ENCODE measurements at regions not wholly inside any gene's neighbourhood (a gene's known extent, or its start where the extent isn't known, plus 50 kb on each side); places are given as distances from the start of the nearest gene placed in this dataset.

- TF ChIP-seq, protein P1, sequence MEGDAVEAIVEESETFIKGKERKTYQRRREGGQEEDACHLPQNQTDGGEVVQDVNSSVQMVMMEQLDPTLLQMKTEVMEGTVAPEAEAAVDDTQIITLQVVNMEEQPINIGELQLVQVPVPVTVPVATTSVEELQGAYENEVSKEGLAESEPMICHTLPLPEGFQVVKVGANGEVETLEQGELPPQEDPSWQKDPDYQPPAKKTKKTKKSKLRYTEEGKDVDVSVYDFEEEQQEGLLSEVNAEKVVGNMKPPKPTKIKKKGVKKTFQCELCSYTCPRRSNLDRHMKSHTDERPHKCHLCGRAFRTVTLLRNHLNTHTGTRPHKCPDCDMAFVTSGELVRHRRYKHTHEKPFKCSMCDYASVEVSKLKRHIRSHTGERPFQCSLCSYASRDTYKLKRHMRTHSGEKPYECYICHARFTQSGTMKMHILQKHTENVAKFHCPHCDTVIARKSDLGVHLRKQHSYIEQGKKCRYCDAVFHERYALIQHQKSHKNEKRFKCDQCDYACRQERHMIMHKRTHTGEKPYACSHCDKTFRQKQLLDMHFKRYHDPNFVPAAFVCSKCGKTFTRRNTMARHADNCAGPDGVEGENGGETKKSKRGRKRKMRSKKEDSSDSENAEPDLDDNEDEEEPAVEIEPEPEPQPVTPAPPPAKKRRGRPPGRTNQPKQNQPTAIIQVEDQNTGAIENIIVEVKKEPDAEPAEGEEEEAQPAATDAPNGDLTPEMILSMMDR (IDR thresholded peaks at IDR 0.05; ENCODE audit: borderline replicate concordance, control extremely low read depth, extremely low read depth, insufficient read depth, missing control alignments) = no peak
These were observed 180.0 kb upstream of the KCND3 start for GRCh38 chr1:112169517-112169916.

DNA sequence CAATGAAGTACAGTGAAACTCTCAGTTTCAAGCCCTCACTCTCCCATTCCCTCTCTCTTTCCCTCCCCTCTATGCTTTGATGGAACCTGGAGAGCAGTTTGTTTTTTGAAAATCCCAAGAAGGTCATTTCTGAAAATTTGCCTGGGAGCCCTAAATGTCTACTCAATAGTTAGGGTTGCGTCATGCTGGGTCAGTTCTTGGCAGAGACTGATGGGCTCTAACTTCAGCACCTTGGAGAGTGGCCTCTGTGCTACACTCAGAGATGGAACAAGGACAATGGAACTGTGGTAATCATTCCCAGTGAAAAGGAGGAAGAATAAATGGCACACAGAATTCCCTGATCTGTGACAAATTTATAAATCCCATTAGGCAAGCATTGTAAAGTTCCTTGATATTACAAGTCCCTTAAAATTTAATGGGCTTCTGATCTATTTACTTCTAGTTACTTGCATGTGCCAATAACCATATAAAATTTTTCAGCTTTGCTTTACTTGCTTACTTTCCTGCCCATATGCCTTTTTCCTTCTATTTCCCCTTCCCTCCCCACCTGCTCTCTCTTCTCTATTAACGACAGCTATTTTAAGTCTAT, 182.9 kb upstream of the KCND3 start:
- TF ChIP-seq, protein P1 (IDR thresholded peaks at IDR 0.05; ENCODE audit: borderline replicate concordance, control extremely low read depth, extremely low read depth, insufficient read depth, missing control alignments) = no peak
- in situ Hi-C loops (cut with MboI; ENCODE audit: low sequenced_read_pairs, unreplicated experiment) = no loop called here
- no peak for DNase-seq (ENCODE audit: low spot score)

More at GRCh38 chr1:112169517-112169916, 180.0 kb upstream of the KCND3 start:
- in situ Hi-C loops (cut with MboI; ENCODE audit: low sequenced_read_pairs, unreplicated experiment) = no loop called here
- no peak for DNase-seq (ENCODE audit: low spot score)

DNA sequence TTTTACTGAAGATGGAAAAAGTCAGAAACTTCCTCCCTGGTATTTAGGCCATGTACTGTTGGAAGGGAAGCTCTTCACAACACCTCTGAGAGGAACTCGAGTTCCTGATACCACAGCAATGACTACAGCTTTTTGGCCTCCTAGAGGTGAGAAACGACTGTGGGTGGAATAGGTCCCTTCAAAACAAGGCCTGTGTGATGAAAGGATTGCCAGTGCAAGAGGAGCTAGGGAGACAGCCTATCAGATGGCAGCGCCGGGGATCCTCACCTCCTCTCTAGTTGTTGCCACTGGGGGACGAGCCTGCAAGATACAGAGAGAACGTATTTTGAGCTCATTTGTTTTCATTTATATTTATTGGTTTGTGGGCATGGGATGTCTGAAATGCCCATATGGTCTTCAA, 187.8 kb upstream of the KCND3 start:
- TF ChIP-seq, protein P1 (IDR thresholded peaks at IDR 0.05; ENCODE audit: borderline replicate concordance, control extremely low read depth, extremely low read depth, insufficient read depth, missing control alignments) = no peak
- in situ Hi-C loops (cut with MboI; ENCODE audit: low sequenced_read_pairs, unreplicated experiment) = no loop called here
- DNase-seq (ENCODE audit: low spot score) = no peak

- in situ Hi-C loops (cut with MboI; ENCODE audit: low sequenced_read_pairs, unreplicated experiment) = no loop called here
- TF ChIP-seq, protein P1 (IDR thresholded peaks at IDR 0.05; ENCODE audit: borderline replicate concordance, control extremely low read depth, extremely low read depth, insufficient read depth, missing control alignments) = no peak
- no peak for DNase-seq (ENCODE audit: low spot score)
These were observed 199.1 kb upstream of the KCND3 start for GRCh38 chr1:112188611-112189010.

GRCh38 chr1:112196008-112196588, 199.9 kb upstream of the CTTNBP2NL start:
- TF ChIP-seq, protein P1 (IDR thresholded peaks at IDR 0.05; ENCODE audit: borderline replicate concordance, control extremely low read depth, extremely low read depth, insufficient read depth, missing control alignments) = no peak
- in situ Hi-C loops (cut with MboI; ENCODE audit: low sequenced_read_pairs, unreplicated experiment) = no loop called here
- DNase-seq (ENCODE audit: low spot score) = no peak

DNA sequence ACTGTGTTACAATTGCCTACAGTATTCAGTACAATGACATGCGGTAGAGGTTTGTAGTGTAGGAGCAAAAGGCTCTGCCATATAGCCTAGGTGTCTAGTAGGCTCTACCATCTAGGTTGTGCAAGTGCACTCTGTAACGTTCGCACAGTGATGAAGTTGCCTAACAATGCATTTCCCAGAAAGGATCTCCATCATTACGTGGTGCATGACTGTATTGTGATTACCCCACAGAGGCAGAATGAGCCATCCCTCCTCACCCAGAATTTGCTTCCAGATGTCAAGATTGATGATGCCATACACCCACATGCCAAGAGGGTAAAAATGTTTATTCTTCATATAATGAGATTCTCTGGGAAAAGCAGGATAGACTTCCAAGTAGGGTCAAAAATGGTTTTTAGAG, 199.3 kb upstream of the CTTNBP2NL start:
- no peak for DNase-seq (ENCODE audit: low spot score)
- in situ Hi-C loops (cut with MboI; ENCODE audit: low sequenced_read_pairs, unreplicated experiment) = no loop called here
- TF ChIP-seq, protein P1 (IDR thresholded peaks at IDR 0.05; ENCODE audit: borderline replicate concordance, control extremely low read depth, extremely low read depth, insufficient read depth, missing control alignments) = no peak

Data from GM13976 (cell line).